Astrocyte of the spinal cord (primary cell): ENCODE measurements at regions not wholly inside any gene's neighbourhood (a gene's known extent, or its start where the extent isn't known, plus 50 kb on each side); places are given as distances from the start of the nearest gene placed in this dataset.

Experiments
- DNase-seq: peaks from one replicate; pipeline ENCODE4 v3.0.0; 2011; ENCODE audit warnings: low read depth, low spot score
- H3K4me3 ChIP-seq: 2 replicates; pipeline ENCODE4 v1.5.1; 2011; ENCODE audit warnings: low read depth, mild to moderate bottlenecking, low read length, moderate library complexity
- in situ Hi-C: cut with HindIII; loops from 2 replicates; pipeline ENCODE4 v1.10.0; 2017; ENCODE audit warnings: low sequenced_read_pairs
- TF ChIP-seq, protein P1 (sequence below): IDR thresholded peaks from 2 replicates; pipeline ENCODE4 v1.5.1; 2012; ENCODE audit warnings: low read depth, mild to moderate bottlenecking, low read length, inconsistent platforms

GRCh38 chr10:108662975-108663374, 1260.3 kb downstream of the XPNPEP1 start:
- no peak overlapping the region for H3K4me3 ChIP-seq
- no peak for DNase-seq
- in situ Hi-C loops, result no loop called here
- TF ChIP-seq, protein P1, sequence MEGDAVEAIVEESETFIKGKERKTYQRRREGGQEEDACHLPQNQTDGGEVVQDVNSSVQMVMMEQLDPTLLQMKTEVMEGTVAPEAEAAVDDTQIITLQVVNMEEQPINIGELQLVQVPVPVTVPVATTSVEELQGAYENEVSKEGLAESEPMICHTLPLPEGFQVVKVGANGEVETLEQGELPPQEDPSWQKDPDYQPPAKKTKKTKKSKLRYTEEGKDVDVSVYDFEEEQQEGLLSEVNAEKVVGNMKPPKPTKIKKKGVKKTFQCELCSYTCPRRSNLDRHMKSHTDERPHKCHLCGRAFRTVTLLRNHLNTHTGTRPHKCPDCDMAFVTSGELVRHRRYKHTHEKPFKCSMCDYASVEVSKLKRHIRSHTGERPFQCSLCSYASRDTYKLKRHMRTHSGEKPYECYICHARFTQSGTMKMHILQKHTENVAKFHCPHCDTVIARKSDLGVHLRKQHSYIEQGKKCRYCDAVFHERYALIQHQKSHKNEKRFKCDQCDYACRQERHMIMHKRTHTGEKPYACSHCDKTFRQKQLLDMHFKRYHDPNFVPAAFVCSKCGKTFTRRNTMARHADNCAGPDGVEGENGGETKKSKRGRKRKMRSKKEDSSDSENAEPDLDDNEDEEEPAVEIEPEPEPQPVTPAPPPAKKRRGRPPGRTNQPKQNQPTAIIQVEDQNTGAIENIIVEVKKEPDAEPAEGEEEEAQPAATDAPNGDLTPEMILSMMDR, result no peak

GRCh38 chr10:108655057-108655456, 1268.3 kb downstream of the XPNPEP1 start:
- in situ Hi-C loops, result no loop called here
- TF ChIP-seq, protein P1, result no peak
- no peak for DNase-seq
- no peak overlapping the region for H3K4me3 ChIP-seq

GRCh38 chr10:108653531-108653930, 1269.8 kb downstream of the XPNPEP1 start:
- peak; percentile 20 for DNase-seq
- no peak overlapping the region for H3K4me3 ChIP-seq
- in situ Hi-C loops, result no loop called here
- TF ChIP-seq, protein P1, result no peak

DNA sequence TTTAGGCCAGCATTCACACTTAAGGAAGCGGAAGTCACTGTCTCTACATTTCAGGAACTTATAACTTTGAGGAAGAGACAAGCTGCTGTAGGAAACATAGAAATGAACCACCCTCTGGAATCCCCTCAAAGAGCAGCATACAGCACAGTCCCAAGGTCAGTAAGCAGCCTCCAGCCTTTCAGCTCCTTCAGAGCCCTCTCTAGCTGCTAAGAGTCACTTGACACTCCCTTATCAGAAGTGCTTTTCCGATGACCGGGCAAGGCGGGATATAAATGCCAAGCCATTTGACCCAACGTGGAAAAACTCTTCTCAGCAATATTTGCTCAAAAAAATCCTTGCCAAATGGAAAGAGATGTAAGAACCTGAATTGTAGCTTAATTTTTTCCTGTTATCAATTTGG, 1284.3 kb downstream of the XPNPEP1 start:
- no peak overlapping the region for H3K4me3 ChIP-seq
- TF ChIP-seq, protein P1, result no peak
- in situ Hi-C loops, result no loop called here
- DNase-seq, result no peak

- in situ Hi-C loops, result no loop called here
- TF ChIP-seq, protein P1, result no peak
- no peak overlapping the region for H3K4me3 ChIP-seq
- no peak for DNase-seq
Observed at GRCh38 chr10:108638225-108638624, 1285.1 kb downstream of the XPNPEP1 start.

DNA sequence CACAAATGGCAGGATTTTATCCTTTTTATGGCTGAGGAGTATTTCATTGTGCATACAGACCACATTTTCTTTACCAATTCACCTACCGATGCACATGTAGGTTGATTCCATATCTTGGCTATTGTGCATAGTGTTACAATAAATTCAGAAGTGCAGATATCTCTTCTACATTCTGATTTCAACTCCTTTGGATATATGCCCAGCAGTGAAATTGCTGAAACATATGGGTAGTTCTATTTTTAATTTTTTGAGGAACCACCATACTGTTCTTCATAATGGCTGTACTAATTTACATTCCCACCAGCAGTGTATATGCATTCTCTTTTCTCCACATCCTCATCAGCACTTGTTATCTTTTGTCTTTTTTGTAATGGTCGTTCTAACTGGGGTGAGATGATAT, 1290.3 kb downstream of the XPNPEP1 start:
- H3K4me3 ChIP-seq, result no peak overlapping the region
- in situ Hi-C loops, result no loop called here
- DNase-seq, result no peak
- TF ChIP-seq, protein P1, result no peak

GRCh38 chr10:108632144-108632543, 1291.2 kb downstream of the XPNPEP1 start:
- in situ Hi-C loops, result no loop called here
- TF ChIP-seq, protein P1, result no peak
- no peak for DNase-seq
- no peak overlapping the region for H3K4me3 ChIP-seq
